H7 (cell line): ENCODE measurements at regions not wholly inside any gene's neighbourhood (a gene's known extent, or its start where the extent isn't known, plus 50 kb on each side); places are given as distances from the start of the nearest gene placed in this dataset.
"Not testable (repeated sequence)": the region's sequence is repeated elsewhere in the genome, so short reads cannot be mapped to it uniquely, and the experiment has no call there.

Experiments
- DNase-seq: peaks from one replicate; pipeline ENCODE4 v3.0.0; 2012
- H3K27me3 ChIP-seq: 2 replicates; pipeline ENCODE4 v1.6.0; 2011; ENCODE audit warnings: mild to moderate bottlenecking, low read length; ENCODE audit not compliant: control insufficient read depth, insufficient read depth
- H3K36me3 ChIP-seq: replicated peaks from 2 replicates; pipeline ENCODE4 v1.5.1; 2011; ENCODE audit warnings: low read length; ENCODE audit not compliant: control insufficient read depth, insufficient read depth
- H3K4me3 ChIP-seq: 2 replicates; pipeline ENCODE4 v1.5.1; 2011; ENCODE audit warnings: low read depth, mild to moderate bottlenecking, control low read depth, low read length, moderate library complexity; ENCODE audit not compliant: insufficient read depth

- H3K36me3 ChIP-seq, result no peaks in the 10 kb centered on the region
- no peaks in the 10 kb centered on the region for H3K27me3 ChIP-seq
- no peak for DNase-seq
- no peak overlapping the region for H3K4me3 ChIP-seq
Measured at GRCh38 chr17:83198366-83199341, 119.2 kb downstream of the METRNL start.

GRCh38 chr17:83199500-83200201 lies 120.2 kb downstream of the METRNL start:
- H3K27me3 ChIP-seq, result no peaks in the 10 kb centered on the region
- H3K36me3 ChIP-seq, result no peaks in the 10 kb centered on the region
- H3K4me3 ChIP-seq, result no peak overlapping the region
- DNase-seq, result no peak

GRCh38 chr17:83200231-83200699 lies 120.9 kb downstream of the METRNL start:
- Histone ChIP-seq H3K4me3 (no peak overlapping the region), H3K27me3 (no peaks in the 10 kb centered on the region), H3K36me3 (no peaks in the 10 kb centered on the region)
- DNase-seq, result no peak

GRCh38 chr17:83200751-83201150 lies 121.3 kb downstream of the METRNL start:
- Histone ChIP-seq H3K36me3 (no peaks in the 10 kb centered on the region), H3K4me3 (no peak overlapping the region), H3K27me3 (no peaks in the 10 kb centered on the region)
- no peak for DNase-seq

- H3K4me3 ChIP-seq, result no peak overlapping the region
- no peaks in the 10 kb centered on the region for H3K36me3 ChIP-seq
- no peak for DNase-seq
- no peaks in the 10 kb centered on the region for H3K27me3 ChIP-seq
Measured at GRCh38 chr17:83201206-83202001, 122.0 kb downstream of the METRNL start.

GRCh38 chr17:83202002-83203000 lies 122.9 kb downstream of the METRNL start:
- no peak for DNase-seq
- Histone ChIP-seq H3K27me3 (no peaks in the 10 kb centered on the region), H3K4me3 (no peak overlapping the region), H3K36me3 (no peaks in the 10 kb centered on the region)

- Histone ChIP-seq H3K36me3 (no peaks in the 10 kb centered on the region), H3K27me3 (no peaks in the 10 kb centered on the region), H3K4me3 (no peak overlapping the region)
- no peak for DNase-seq
Measured at GRCh38 chr17:83203073-83203471, 123.7 kb downstream of the METRNL start.

GRCh38 chr17:83203472-83204221 lies 124.2 kb downstream of the METRNL start:
- H3K4me3 ChIP-seq, result no peak overlapping the region
- H3K36me3 ChIP-seq, result no peaks in the 10 kb centered on the region
- no peak for DNase-seq
- H3K27me3 ChIP-seq, result no peaks in the 10 kb centered on the region

GRCh38 chr17:83204230-83204725 lies 124.9 kb downstream of the METRNL start:
- no peak overlapping the region for H3K4me3 ChIP-seq
- no peaks in the 10 kb centered on the region for H3K27me3 ChIP-seq
- no peak for DNase-seq
- H3K36me3 ChIP-seq, result no peaks in the 10 kb centered on the region

- not testable (repeated sequence) for H3K36me3 ChIP-seq, H3K4me3 ChIP-seq, H3K27me3 ChIP-seq, DNase-seq
Measured at GRCh38 chr17:83204736-83205386, 125.5 kb downstream of the METRNL start.

- not testable (repeated sequence) for H3K27me3 ChIP-seq, H3K36me3 ChIP-seq, DNase-seq, H3K4me3 ChIP-seq
Measured at GRCh38 chr17:83205387-83206035, 126.1 kb downstream of the METRNL start.

- H3K27me3 ChIP-seq, H3K4me3 ChIP-seq, H3K36me3 ChIP-seq, DNase-seq: not testable (repeated sequence)
Measured at GRCh38 chr17:83206036-83206394, 126.6 kb downstream of the METRNL start.
